GM12865 (cell line): ENCODE measurements at regions not wholly inside any gene's neighbourhood (a gene's known extent, or its start where the extent isn't known, plus 50 kb on each side); places are given as distances from the start of the nearest gene placed in this dataset.

ENCODE experiments used
- DNase-seq: peaks from one replicate; pipeline ENCODE4 v3.0.0; 2010; ENCODE audit warnings: low read depth
- H3K4me3 ChIP-seq: 2 replicates; pipeline ENCODE4 v1.5.1; 2011; ENCODE audit warnings: mild to moderate bottlenecking, low read depth, low read length, control low read depth
- CTCF ChIP-seq: IDR thresholded peaks from 2 replicates; pipeline ENCODE4 v1.5.1; 2011; ENCODE audit warnings: low read length, control low read depth, low read depth, inconsistent platforms; ENCODE audit not compliant: insufficient read depth; ENCODE audit errors: missing control alignments

- H3K4me3 ChIP-seq = no peak overlapping the region
- no peak for DNase-seq
- no peak for TF ChIP-seq CTCF
Measured at GRCh38 chr2:10210336-10210735, 87.8 kb downstream of the RRM2 start.

GRCh38 chr2:10211844-10212422 is 89.4 kb downstream of the RRM2 start:
- no peak for TF ChIP-seq CTCF
- no peak for DNase-seq
- H3K4me3 ChIP-seq = no peak overlapping the region

- no peak for TF ChIP-seq CTCF
- DNase-seq = no peak
- H3K4me3 ChIP-seq = no peak overlapping the region
Measured at GRCh38 chr2:10212827-10213226, 89.9 kb upstream of the HPCAL1 start.

- no peak for TF ChIP-seq CTCF
- DNase-seq = no peak
- H3K4me3 ChIP-seq = no peak overlapping the region
Measured at GRCh38 chr2:10214179-10214578, 88.5 kb upstream of the HPCAL1 start.

GRCh38 chr2:10215393-10215935 is 87.2 kb upstream of the HPCAL1 start:
- H3K4me3 ChIP-seq = no peak overlapping the region
- DNase-seq = no peak
- TF ChIP-seq CTCF = no peak

- no peak for TF ChIP-seq CTCF
- H3K4me3 ChIP-seq = no peak overlapping the region
- no peak for DNase-seq
Measured at GRCh38 chr2:10216677-10217488, 85.8 kb upstream of the HPCAL1 start.
